ENCODE measurements at regions not wholly inside any gene's neighbourhood (a gene's known extent, or its start where the extent isn't known, plus 50 kb on each side); places are given as distances from the start of the nearest gene placed in this dataset.

- DNase-seq (ENCODE audit: low read depth) = no peak
Measured at GRCh38 chr11:122523846-122524805, 131.4 kb upstream of the UBASH3B start.

GRCh38 chr11:122521626-122522025, 133.9 kb upstream of the UBASH3B start:
- DNase-seq (ENCODE audit: low read depth) = no peak

GRCh38 chr11:122517403-122518379, 137.8 kb upstream of the UBASH3B start:
- no peak for DNase-seq (ENCODE audit: low read depth)

GRCh38 chr11:122516686-122517085, 138.8 kb upstream of the UBASH3B start:
- DNase-seq (ENCODE audit: low read depth) = no peak

GRCh38 chr11:122513997-122514396, 141.5 kb upstream of the UBASH3B start:
- no peak for DNase-seq (ENCODE audit: low read depth)

GRCh38 chr11:122513328-122513727, 142.2 kb upstream of the UBASH3B start:
- DNase-seq (ENCODE audit: low read depth) = no peak

- DNase-seq (ENCODE audit: low read depth) = no peak
Measured at GRCh38 chr11:122512688-122513087, 142.8 kb upstream of the UBASH3B start.

GRCh38 chr11:122509899-122510298, 145.6 kb upstream of the UBASH3B start:
- no peak for DNase-seq (ENCODE audit: low read depth)

- DNase-seq (ENCODE audit: low read depth) = no peak
Measured at GRCh38 chr11:122509091-122509490, 146.4 kb upstream of the UBASH3B start.

- peak; percentile 9 for DNase-seq (ENCODE audit: low read depth)
Measured at GRCh38 chr11:122505304-122506006, 150.1 kb upstream of the UBASH3B start.

GRCh38 chr11:122494221-122494620, 161.3 kb upstream of the UBASH3B start:
- DNase-seq (ENCODE audit: low read depth) = no peak

- DNase-seq (ENCODE audit: low read depth) = no peak
Measured at GRCh38 chr11:122491509-122491908, 164.0 kb upstream of the UBASH3B start.

- DNase-seq (ENCODE audit: low read depth) = no peak
Measured at GRCh38 chr11:122488892-122489706, 166.4 kb upstream of the UBASH3B start.

- DNase-seq (ENCODE audit: low read depth) = no peak
Measured at GRCh38 chr11:122487669-122488068, 167.9 kb upstream of the UBASH3B start.

GRCh38 chr11:122486793-122487495, 168.6 kb upstream of the UBASH3B start:
- no peak for DNase-seq (ENCODE audit: low read depth)

- no peak for DNase-seq (ENCODE audit: low read depth)
Measured at GRCh38 chr11:122478986-122479385, 176.5 kb upstream of the UBASH3B start.

- no peak for DNase-seq (ENCODE audit: low read depth)
Measured at GRCh38 chr11:122468965-122469364, 186.6 kb upstream of the UBASH3B start.

- no peak for DNase-seq (ENCODE audit: low read depth)
Measured at GRCh38 chr11:122463530-122463929, 192.0 kb upstream of the UBASH3B start.

- DNase-seq (ENCODE audit: low read depth) = no peak
Measured at GRCh38 chr11:122459064-122459463, 196.5 kb upstream of the UBASH3B start.

GRCh38 chr11:122453586-122453985, 201.9 kb upstream of the UBASH3B start:
- DNase-seq (ENCODE audit: low read depth) = no peak
